GM18498 (cell line): ENCODE measurements at regions not wholly inside any gene's neighbourhood (a gene's known extent, or its start where the extent isn't known, plus 50 kb on each side); places are given as distances from the start of the nearest gene placed in this dataset.

Experiments
- ATAC-seq: cut with Tn5 transposase; IDR thresholded peaks from one replicate; pipeline ENCODE4 v1.9.1; 2021; ENCODE audit warnings: mild to moderate bottlenecking, moderate library complexity; ENCODE audit not compliant: unreplicated experiment

GRCh38 chr4:160772668-160773067 is 1391.1 kb downstream of the FSTL5 start:
- ATAC-seq: no peak

- no peak for ATAC-seq
Measured at GRCh38 chr4:160795216-160795615, 1368.6 kb downstream of the FSTL5 start.

- ATAC-seq: no peak
Measured at GRCh38 chr4:160808174-160808573, 1355.6 kb downstream of the FSTL5 start.

- no peak for ATAC-seq
Measured at GRCh38 chr4:160809576-160809975, 1354.2 kb downstream of the FSTL5 start.

- ATAC-seq: no peak
Measured at GRCh38 chr4:160810424-160810823, 1353.4 kb downstream of the FSTL5 start.

- no peak for ATAC-seq
Measured at GRCh38 chr4:160810941-160811340, 1352.9 kb downstream of the FSTL5 start.

- no peak for ATAC-seq
Measured at GRCh38 chr4:160811956-160812355, 1351.8 kb downstream of the FSTL5 start.

- ATAC-seq: no peak
Measured at GRCh38 chr4:160814726-160815125, 1349.1 kb downstream of the FSTL5 start.

- no peak for ATAC-seq
Measured at GRCh38 chr4:160818571-160818970, 1345.2 kb downstream of the FSTL5 start.

GRCh38 chr4:160819791-160820190 is 1344.0 kb downstream of the FSTL5 start:
- no peak for ATAC-seq

GRCh38 chr4:160824481-160824880 is 1339.3 kb downstream of the FSTL5 start:
- ATAC-seq: no peak

GRCh38 chr4:160825644-160826338 is 1338.0 kb downstream of the FSTL5 start:
- no peak for ATAC-seq

GRCh38 chr4:160826339-160826679 is 1337.5 kb downstream of the FSTL5 start:
- no peak for ATAC-seq

- no peak for ATAC-seq
Measured at GRCh38 chr4:160831165-160831922, 1332.5 kb downstream of the FSTL5 start.

- no peak for ATAC-seq
Measured at GRCh38 chr4:160835789-160836188, 1328.0 kb downstream of the FSTL5 start.

GRCh38 chr4:160836431-160836830 is 1327.4 kb downstream of the FSTL5 start:
- no peak for ATAC-seq

GRCh38 chr4:160846121-160846520 is 1317.7 kb downstream of the FSTL5 start:
- no peak for ATAC-seq

- ATAC-seq: no peak
Measured at GRCh38 chr4:160847228-160847627, 1316.6 kb downstream of the FSTL5 start.

GRCh38 chr4:160848489-160848888 is 1315.3 kb downstream of the FSTL5 start:
- ATAC-seq: no peak

GRCh38 chr4:160848901-160849760 is 1314.7 kb downstream of the FSTL5 start:
- no peak for ATAC-seq

- no peak for ATAC-seq
Measured at GRCh38 chr4:160864253-160864652, 1299.5 kb downstream of the FSTL5 start.

- no peak for ATAC-seq
Measured at GRCh38 chr4:160869899-160870298, 1293.9 kb downstream of the FSTL5 start.
